Gastroesophageal sphincter (tissue), 3 donors: ENCODE measurements at regions not wholly inside any gene's neighbourhood (a gene's known extent, or its start where the extent isn't known, plus 50 kb on each side); places are given as distances from the start of the nearest gene placed in this dataset.
"Not testable (repeated sequence)": the region's sequence is repeated elsewhere in the genome, so short reads cannot be mapped to it uniquely, and the experiment has no call there.

ENCODE experiments used
- CTCF ChIP-seq, 4 experiments: fragments of 200-600 bp in 2 of 4; fragments of 450-650 bp in 2 of 4; sonication (generic) in 1 of 4; IDR thresholded peaks; one replicate each; pipeline ENCODE4 v1.5.1; 2017 to 2019; ENCODE audit warnings: antibody characterized with exemption in 4 of 4, mild to moderate bottlenecking in 2 of 4, moderate library complexity in 2 of 4
- POLR2A ChIP-seq, 2 donors: fragments of 450-650 bp; IDR thresholded peaks; one replicate each; pipeline ENCODE4 v1.6.1; 2017; ENCODE audit warnings: antibody characterized with exemption in 2 of 2, mild to moderate bottlenecking in 2 of 2, moderate library complexity in 1 of 2

- TF ChIP-seq CTCF, POLR2A (IDR thresholded peaks at IDR 0.05): not testable (repeated sequence)
Measured at GRCh38 chr9:63333083-63333482, 1951.9 kb downstream of the FOXD4L5 start.
